ENCODE measurements at regions not wholly inside any gene's neighbourhood (a gene's known extent, or its start where the extent isn't known, plus 50 kb on each side); places are given as distances from the start of the nearest gene placed in this dataset.

GRCh38 chr2:172329416-172329773 lies 98.0 kb upstream of the ITGA6 start:
- no peaks in the 10 kb centered on the region for H3K79me2 ChIP-seq (ENCODE audit: low read length)
- TF ChIP-seq, protein P1, sequence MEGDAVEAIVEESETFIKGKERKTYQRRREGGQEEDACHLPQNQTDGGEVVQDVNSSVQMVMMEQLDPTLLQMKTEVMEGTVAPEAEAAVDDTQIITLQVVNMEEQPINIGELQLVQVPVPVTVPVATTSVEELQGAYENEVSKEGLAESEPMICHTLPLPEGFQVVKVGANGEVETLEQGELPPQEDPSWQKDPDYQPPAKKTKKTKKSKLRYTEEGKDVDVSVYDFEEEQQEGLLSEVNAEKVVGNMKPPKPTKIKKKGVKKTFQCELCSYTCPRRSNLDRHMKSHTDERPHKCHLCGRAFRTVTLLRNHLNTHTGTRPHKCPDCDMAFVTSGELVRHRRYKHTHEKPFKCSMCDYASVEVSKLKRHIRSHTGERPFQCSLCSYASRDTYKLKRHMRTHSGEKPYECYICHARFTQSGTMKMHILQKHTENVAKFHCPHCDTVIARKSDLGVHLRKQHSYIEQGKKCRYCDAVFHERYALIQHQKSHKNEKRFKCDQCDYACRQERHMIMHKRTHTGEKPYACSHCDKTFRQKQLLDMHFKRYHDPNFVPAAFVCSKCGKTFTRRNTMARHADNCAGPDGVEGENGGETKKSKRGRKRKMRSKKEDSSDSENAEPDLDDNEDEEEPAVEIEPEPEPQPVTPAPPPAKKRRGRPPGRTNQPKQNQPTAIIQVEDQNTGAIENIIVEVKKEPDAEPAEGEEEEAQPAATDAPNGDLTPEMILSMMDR (IDR thresholded peaks at IDR 0.05; ENCODE audit: low read depth, low read length), result no peak
- TF ChIP-seq EZH2phosphoT487 (IDR thresholded peaks at IDR 0.05; ENCODE audit: low read depth), result no peak

GRCh38 chr2:172329774-172330671 lies 97.4 kb upstream of the ITGA6 start:
- no peaks in the 10 kb centered on the region for H3K79me2 ChIP-seq (ENCODE audit: low read length)
- TF ChIP-seq, protein P1 (IDR thresholded peaks at IDR 0.05; ENCODE audit: low read depth, low read length), result no peak
- no peak for TF ChIP-seq EZH2phosphoT487 (IDR thresholded peaks at IDR 0.05; ENCODE audit: low read depth)
- H3K27me3 ChIP-seq (ENCODE audit: low read depth, low read length), result no peaks in the 10 kb centered on the region
- no peak overlapping the region for H2AFZ ChIP-seq (ENCODE audit: low read depth, low read length)
- H3K9me3 ChIP-seq (ENCODE audit: insufficient read depth, low read length), result no peaks in the 10 kb centered on the region
- H3K9ac ChIP-seq (ENCODE audit: low read length), result no peak overlapping the region
- H3K36me3 ChIP-seq (replicated peaks; ENCODE audit: low read depth, low read length), result no peaks in the 10 kb centered on the region
- H3K4me3 ChIP-seq (ENCODE audit: low read length), result no peak overlapping the region
- no peaks in the 10 kb centered on the region for H4K20me1 ChIP-seq (ENCODE audit: insufficient read depth, low read length)
- no peak overlapping the region for H3K27ac ChIP-seq (ENCODE audit: low read length)
- H3K4me1 ChIP-seq (ENCODE audit: low read length), result no peaks in the 10 kb centered on the region
- no peak overlapping the region for H3K4me2 ChIP-seq (ENCODE audit: low read length)

More at GRCh38 chr2:172329416-172329773, 98.0 kb upstream of the ITGA6 start:
- no peak overlapping the region for H3K27ac ChIP-seq (ENCODE audit: low read length)
- H3K36me3 ChIP-seq (replicated peaks; ENCODE audit: low read depth, low read length), result no peaks in the 10 kb centered on the region
- H3K4me1 ChIP-seq (ENCODE audit: low read length), result no peaks in the 10 kb centered on the region
- H3K9ac ChIP-seq (ENCODE audit: low read length), result no peak overlapping the region
- H4K20me1 ChIP-seq (ENCODE audit: insufficient read depth, low read length), result no peaks in the 10 kb centered on the region
- no peaks in the 10 kb centered on the region for H3K27me3 ChIP-seq (ENCODE audit: low read depth, low read length)
- no peaks in the 10 kb centered on the region for H3K9me3 ChIP-seq (ENCODE audit: insufficient read depth, low read length)
- H3K4me3 ChIP-seq (ENCODE audit: low read length), result no peak overlapping the region
- no peak overlapping the region for H2AFZ ChIP-seq (ENCODE audit: low read depth, low read length)
- no peak overlapping the region for H3K4me2 ChIP-seq (ENCODE audit: low read length)

GRCh38 chr2:172332507-172332906 lies 94.9 kb upstream of the ITGA6 start:
- Histone ChIP-seq H3K4me1 (ENCODE audit: low read length) (no peaks in the 10 kb centered on the region), H3K79me2 (ENCODE audit: low read length) (no peaks in the 10 kb centered on the region), H3K27me3 (ENCODE audit: low read depth, low read length) (peaks cover 7% of the 10 kb centered on the region), H3K4me2 (ENCODE audit: low read length) (no peak overlapping the region), H3K36me3 (replicated peaks; ENCODE audit: low read depth, low read length) (no peaks in the 10 kb centered on the region), H4K20me1 (ENCODE audit: insufficient read depth, low read length) (no peaks in the 10 kb centered on the region), H3K9ac (ENCODE audit: low read length) (no peak overlapping the region), H2AFZ (ENCODE audit: low read depth, low read length) (no peak overlapping the region), H3K27ac (ENCODE audit: low read length) (no peak overlapping the region), H3K9me3 (ENCODE audit: insufficient read depth, low read length) (no peaks in the 10 kb centered on the region), H3K4me3 (ENCODE audit: low read length) (no peak overlapping the region)
- TF ChIP-seq, protein P1 (IDR thresholded peaks at IDR 0.05; ENCODE audit: low read depth, low read length), result no peak
- no peak for TF ChIP-seq EZH2phosphoT487 (IDR thresholded peaks at IDR 0.05; ENCODE audit: low read depth)

GRCh38 chr2:172333235-172333977 lies 94.0 kb upstream of the ITGA6 start:
- Histone ChIP-seq H3K9ac (ENCODE audit: low read length) (no peak overlapping the region), H3K79me2 (ENCODE audit: low read length) (no peaks in the 10 kb centered on the region), H3K4me2 (ENCODE audit: low read length) (no peak overlapping the region), H3K4me1 (ENCODE audit: low read length) (no peaks in the 10 kb centered on the region), H2AFZ (ENCODE audit: low read depth, low read length) (no peak overlapping the region), H3K27ac (ENCODE audit: low read length) (no peak overlapping the region), H3K9me3 (ENCODE audit: insufficient read depth, low read length) (no peaks in the 10 kb centered on the region), H3K36me3 (replicated peaks; ENCODE audit: low read depth, low read length) (no peaks in the 10 kb centered on the region), H3K4me3 (ENCODE audit: low read length) (no peak overlapping the region), H4K20me1 (ENCODE audit: insufficient read depth, low read length) (no peaks in the 10 kb centered on the region), H3K27me3 (ENCODE audit: low read depth, low read length) (peaks cover 8% of the 10 kb centered on the region)
- TF ChIP-seq, protein P1 (IDR thresholded peaks at IDR 0.05; ENCODE audit: low read depth, low read length), result no peak
- no peak for TF ChIP-seq EZH2phosphoT487 (IDR thresholded peaks at IDR 0.05; ENCODE audit: low read depth)

Data from OCI-LY3 (cell line).